ENCODE measurements at regions not wholly inside any gene's neighbourhood (a gene's known extent, or its start where the extent isn't known, plus 50 kb on each side); places are given as distances from the start of the nearest gene placed in this dataset.

GRCh38 chr13:84405286-84405685 is 523.0 kb upstream of the SLITRK1 start:
- DNase-seq: no peak

- no peak for DNase-seq
Observed at GRCh38 chr13:84400706-84401105, 518.4 kb upstream of the SLITRK1 start.

GRCh38 chr13:84399320-84400085 is 517.2 kb upstream of the SLITRK1 start:
- no peak for DNase-seq

- DNase-seq: no peak
Observed at GRCh38 chr13:84393981-84394625, 511.8 kb upstream of the SLITRK1 start.

GRCh38 chr13:84380866-84381265 is 498.6 kb upstream of the SLITRK1 start:
- DNase-seq: no peak

- DNase-seq: no peak
Observed at GRCh38 chr13:84377106-84377505, 494.8 kb upstream of the SLITRK1 start.

GRCh38 chr13:84366506-84366905 is 484.2 kb upstream of the SLITRK1 start:
- no peak for DNase-seq

- DNase-seq: no peak
Observed at GRCh38 chr13:84362777-84363176, 480.5 kb upstream of the SLITRK1 start.

- DNase-seq: no peak
Observed at GRCh38 chr13:84360822-84361221, 478.5 kb upstream of the SLITRK1 start.

- no peak for DNase-seq
Observed at GRCh38 chr13:84358601-84359000, 476.3 kb upstream of the SLITRK1 start.

- no peak for DNase-seq
Observed at GRCh38 chr13:84352946-84353345, 470.7 kb upstream of the SLITRK1 start.

- no peak for DNase-seq
Observed at GRCh38 chr13:84339456-84339855, 457.2 kb upstream of the SLITRK1 start.

GRCh38 chr13:84332346-84332745 is 450.1 kb upstream of the SLITRK1 start:
- DNase-seq: no peak

- no peak for DNase-seq
Observed at GRCh38 chr13:84315527-84315926, 433.3 kb upstream of the SLITRK1 start.

- DNase-seq: no peak
Observed at GRCh38 chr13:84303035-84303434, 420.8 kb upstream of the SLITRK1 start.

GRCh38 chr13:84297251-84297650 is 415.0 kb upstream of the SLITRK1 start:
- DNase-seq: no peak

- DNase-seq: no peak
Observed at GRCh38 chr13:84296401-84296800, 414.1 kb upstream of the SLITRK1 start.

GRCh38 chr13:84294576-84294975 is 412.3 kb upstream of the SLITRK1 start:
- no peak for DNase-seq

- DNase-seq: no peak
Observed at GRCh38 chr13:84290386-84290785, 408.1 kb upstream of the SLITRK1 start.

- no peak for DNase-seq
Observed at GRCh38 chr13:84279166-84279565, 396.9 kb upstream of the SLITRK1 start.

- DNase-seq: no peak
Observed at GRCh38 chr13:84272877-84273562, 390.7 kb upstream of the SLITRK1 start.

GRCh38 chr13:84265257-84265764 is 383.0 kb upstream of the SLITRK1 start:
- no peak for DNase-seq

GRCh38 chr13:84263354-84264069 is 381.2 kb upstream of the SLITRK1 start:
- DNase-seq: no peak

All from CD4-positive, alpha-beta T cell treated with Interferon gamma for 1 hour (primary cell).